Thyroid gland (tissue), 4 donors: ENCODE measurements at regions not wholly inside any gene's neighbourhood (a gene's known extent, or its start where the extent isn't known, plus 50 kb on each side); places are given as distances from the start of the nearest gene placed in this dataset.

Experiments used
- POLR2A ChIP-seq, 2 donors: fragments of 450-650 bp; IDR thresholded peaks; one replicate each; pipeline ENCODE4 v1.6.1; 2017; ENCODE audit warnings: antibody characterized with exemption in 2 of 2, mild to moderate bottlenecking in 2 of 2, moderate library complexity in 1 of 2
- TF ChIP-seq, protein P1 (sequence below), 6 experiments: fragments of 200-600 bp in 3 of 6; fragments of 450-650 bp in 3 of 6; sonication (generic) in 3 of 6; IDR thresholded peaks; one replicate each; pipeline ENCODE4 v1.5.1; 2016 to 2019; ENCODE audit warnings: antibody characterized with exemption in 6 of 6, mild to moderate bottlenecking in 2 of 6, inconsistent platforms in 1 of 6, moderate library complexity in 1 of 6

- TF ChIP-seq POLR2A (IDR thresholded peaks at IDR 0.05) = no peak
- TF ChIP-seq, protein P1, sequence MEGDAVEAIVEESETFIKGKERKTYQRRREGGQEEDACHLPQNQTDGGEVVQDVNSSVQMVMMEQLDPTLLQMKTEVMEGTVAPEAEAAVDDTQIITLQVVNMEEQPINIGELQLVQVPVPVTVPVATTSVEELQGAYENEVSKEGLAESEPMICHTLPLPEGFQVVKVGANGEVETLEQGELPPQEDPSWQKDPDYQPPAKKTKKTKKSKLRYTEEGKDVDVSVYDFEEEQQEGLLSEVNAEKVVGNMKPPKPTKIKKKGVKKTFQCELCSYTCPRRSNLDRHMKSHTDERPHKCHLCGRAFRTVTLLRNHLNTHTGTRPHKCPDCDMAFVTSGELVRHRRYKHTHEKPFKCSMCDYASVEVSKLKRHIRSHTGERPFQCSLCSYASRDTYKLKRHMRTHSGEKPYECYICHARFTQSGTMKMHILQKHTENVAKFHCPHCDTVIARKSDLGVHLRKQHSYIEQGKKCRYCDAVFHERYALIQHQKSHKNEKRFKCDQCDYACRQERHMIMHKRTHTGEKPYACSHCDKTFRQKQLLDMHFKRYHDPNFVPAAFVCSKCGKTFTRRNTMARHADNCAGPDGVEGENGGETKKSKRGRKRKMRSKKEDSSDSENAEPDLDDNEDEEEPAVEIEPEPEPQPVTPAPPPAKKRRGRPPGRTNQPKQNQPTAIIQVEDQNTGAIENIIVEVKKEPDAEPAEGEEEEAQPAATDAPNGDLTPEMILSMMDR (IDR thresholded peaks at IDR 0.05) = no peak
Measured at GRCh38 chr2:88269836-88270235, 99.7 kb downstream of the THNSL2 start.
